Ishikawa (cell line): ENCODE measurements at regions not wholly inside any gene's neighbourhood (a gene's known extent, or its start where the extent isn't known, plus 50 kb on each side); places are given as distances from the start of the nearest gene placed in this dataset.

Source experiments
- CEBPB ChIP-seq: IDR thresholded peaks from 2 replicates; pipeline ENCODE4 v1.6.1; 2012
- CREB1 ChIP-seq: IDR thresholded peaks from 2 replicates; pipeline ENCODE4 v1.6.1; 2012; ENCODE audit warnings: low read depth
- EGR1 ChIP-seq: IDR thresholded peaks from 2 replicates; pipeline ENCODE4 v1.6.1; 2012
- EP300 ChIP-seq: IDR thresholded peaks from 2 replicates; pipeline ENCODE4 v1.6.1; 2012; ENCODE audit warnings: borderline replicate concordance
- FOXM1 ChIP-seq: IDR thresholded peaks from 2 replicates; pipeline ENCODE4 v1.6.1; 2012; ENCODE audit warnings: low read depth, borderline replicate concordance
- MAX ChIP-seq: IDR thresholded peaks from 2 replicates; pipeline ENCODE4 v1.6.1; 2012
- NFIC ChIP-seq: IDR thresholded peaks from 2 replicates; pipeline ENCODE4 v1.6.1; 2012
- RAD21 ChIP-seq: IDR thresholded peaks from 2 replicates; pipeline ENCODE4 v1.6.1; 2012; ENCODE audit warnings: low read depth
- REST ChIP-seq: IDR thresholded peaks from 2 replicates; pipeline ENCODE4 v1.6.1; 2012; ENCODE audit warnings: low read depth, mild to moderate bottlenecking
- TAF1 ChIP-seq: IDR thresholded peaks from 2 replicates; pipeline ENCODE4 v1.6.1; 2012; ENCODE audit warnings: low read depth, mild to moderate bottlenecking
- TCF12 ChIP-seq: IDR thresholded peaks from 2 replicates; pipeline ENCODE4 v1.6.1; 2012; ENCODE audit warnings: low read depth
- TEAD4 ChIP-seq: IDR thresholded peaks from 2 replicates; pipeline ENCODE4 v1.6.1; 2012
- USF1 ChIP-seq: IDR thresholded peaks from 2 replicates; pipeline ENCODE4 v1.6.1; 2012
- YY1 ChIP-seq: IDR thresholded peaks from 2 replicates; pipeline ENCODE4 v1.6.1; 2012; ENCODE audit warnings: low read depth
- ZBTB7A ChIP-seq: IDR thresholded peaks from 2 replicates; pipeline ENCODE4 v1.6.1; 2012; ENCODE audit warnings: low read depth

- TF ChIP-seq EGR1 (no peak), NFIC (no peak), YY1 (no peak), TCF12 (no peak), ZBTB7A (no peak), EP300 (no peak), FOXM1 (no peak), RAD21 (no peak), REST (no peak)
These were observed 312.6 kb upstream of the CITED2 start for GRCh38 chr6:139687055-139687454.

GRCh38 chr6:139686308-139686707, 311.9 kb upstream of the CITED2 start:
- TF ChIP-seq REST (no peak), USF1 (no peak), TAF1 (no peak), ZBTB7A (no peak), CEBPB (no peak)

- TF ChIP-seq TCF12 (no peak), RAD21 (no peak), TAF1 (no peak), TEAD4 (no peak), EGR1 (no peak), MAX (no peak), YY1 (no peak)
These were observed 310.6 kb upstream of the CITED2 start for GRCh38 chr6:139685009-139685408.

GRCh38 chr6:139680819-139681218, 306.4 kb upstream of the CITED2 start:
- TF ChIP-seq CREB1, result no peak
- no peak for TF ChIP-seq MAX
- no peak for TF ChIP-seq USF1
- no peak for TF ChIP-seq YY1
- no peak for TF ChIP-seq CEBPB
- no peak for TF ChIP-seq EGR1
- TF ChIP-seq TAF1, result no peak
- TF ChIP-seq TCF12, result no peak
- no peak for TF ChIP-seq REST
- no peak for TF ChIP-seq EP300
- no peak for TF ChIP-seq TEAD4
- TF ChIP-seq NFIC, result no peak
- TF ChIP-seq RAD21, result no peak
- TF ChIP-seq ZBTB7A, result no peak
- TF ChIP-seq FOXM1, result no peak

GRCh38 chr6:139679516-139680179, 305.2 kb upstream of the CITED2 start:
- no peak for TF ChIP-seq TAF1
- TF ChIP-seq USF1, result no peak
- no peak for TF ChIP-seq ZBTB7A
